Ishikawa (cell line): ENCODE measurements at regions not wholly inside any gene's neighbourhood (a gene's known extent, or its start where the extent isn't known, plus 50 kb on each side); places are given as distances from the start of the nearest gene placed in this dataset.

Experiments used
- CEBPB ChIP-seq: IDR thresholded peaks from 2 replicates; pipeline ENCODE4 v1.6.1; 2012
- CREB1 ChIP-seq: IDR thresholded peaks from 2 replicates; pipeline ENCODE4 v1.6.1; 2012; ENCODE audit warnings: low read depth
- EGR1 ChIP-seq: IDR thresholded peaks from 2 replicates; pipeline ENCODE4 v1.6.1; 2012
- EP300 ChIP-seq: IDR thresholded peaks from 2 replicates; pipeline ENCODE4 v1.6.1; 2012; ENCODE audit warnings: borderline replicate concordance
- FOXM1 ChIP-seq: IDR thresholded peaks from 2 replicates; pipeline ENCODE4 v1.6.1; 2012; ENCODE audit warnings: low read depth, borderline replicate concordance
- NFIC ChIP-seq: IDR thresholded peaks from 2 replicates; pipeline ENCODE4 v1.6.1; 2012
- RAD21 ChIP-seq: IDR thresholded peaks from 2 replicates; pipeline ENCODE4 v1.6.1; 2012; ENCODE audit warnings: low read depth
- TAF1 ChIP-seq: IDR thresholded peaks from 2 replicates; pipeline ENCODE4 v1.6.1; 2012; ENCODE audit warnings: low read depth, mild to moderate bottlenecking
- TCF12 ChIP-seq: IDR thresholded peaks from 2 replicates; pipeline ENCODE4 v1.6.1; 2012; ENCODE audit warnings: low read depth
- TEAD4 ChIP-seq: IDR thresholded peaks from 2 replicates; pipeline ENCODE4 v1.6.1; 2012
- YY1 ChIP-seq: IDR thresholded peaks from 2 replicates; pipeline ENCODE4 v1.6.1; 2012; ENCODE audit warnings: low read depth
- ZBTB7A ChIP-seq: IDR thresholded peaks from 2 replicates; pipeline ENCODE4 v1.6.1; 2012; ENCODE audit warnings: low read depth
- TF ChIP-seq, protein P1 (sequence below): IDR thresholded peaks from 2 replicates; pipeline ENCODE4 v1.6.1; 2012
- TF ChIP-seq, protein P2 (sequence below): IDR thresholded peaks from 2 replicates; pipeline ENCODE4 v1.6.1; 2012; ENCODE audit warnings: low read depth, mild to moderate bottlenecking
- TF ChIP-seq, protein P3 (sequence below): IDR thresholded peaks from 2 replicates; pipeline ENCODE4 v1.6.1; 2012

DNA sequence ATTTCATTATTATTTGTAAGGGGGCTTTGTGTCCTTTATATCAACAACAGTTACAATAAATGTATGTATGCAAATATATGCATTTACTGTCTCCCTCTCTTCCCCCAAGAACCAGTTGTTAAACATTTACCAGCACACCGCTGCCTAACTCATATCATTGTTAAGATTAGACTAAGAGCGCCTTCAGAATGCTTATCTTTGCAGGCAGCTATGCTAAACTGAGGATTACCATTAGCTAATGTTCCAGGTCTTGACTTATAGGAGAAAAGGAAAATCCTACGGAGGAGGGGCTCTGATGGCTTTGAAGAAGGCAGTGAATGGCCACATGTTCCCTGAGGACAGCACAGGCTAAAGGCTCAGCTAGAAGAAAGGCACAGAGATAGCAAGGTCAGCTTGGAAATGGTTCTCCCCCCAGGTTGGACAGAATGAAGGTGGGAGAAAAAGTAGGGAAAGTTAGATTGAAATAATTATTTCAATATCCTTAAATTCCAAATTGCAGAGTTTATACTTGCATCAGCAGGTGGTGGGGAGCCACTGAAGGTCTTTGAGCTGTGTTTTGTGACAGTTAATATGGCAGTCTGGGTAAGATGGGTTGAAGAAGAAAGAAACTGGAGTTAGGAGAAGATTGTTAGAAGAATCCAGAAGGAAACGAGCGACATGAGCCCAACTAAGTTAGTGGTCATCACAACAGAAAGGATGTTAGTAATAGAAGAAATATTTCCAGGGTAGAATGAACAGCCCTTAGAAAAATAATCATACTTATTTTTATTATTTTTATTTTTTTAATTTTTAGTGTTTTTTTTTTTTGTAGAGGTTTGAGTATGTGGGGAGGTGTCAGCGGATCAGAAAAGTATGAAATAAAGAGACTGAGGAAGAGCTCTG, 87.0 kb upstream of the MAF start:
- no peak for TF ChIP-seq FOXM1
- no peak for TF ChIP-seq RAD21
- TF ChIP-seq EP300: no peak
- TF ChIP-seq TAF1: no peak
- TF ChIP-seq YY1: no peak
- TF ChIP-seq TEAD4: no peak
- TF ChIP-seq EGR1: no peak
- no peak for TF ChIP-seq ZBTB7A
- TF ChIP-seq, protein P1, sequence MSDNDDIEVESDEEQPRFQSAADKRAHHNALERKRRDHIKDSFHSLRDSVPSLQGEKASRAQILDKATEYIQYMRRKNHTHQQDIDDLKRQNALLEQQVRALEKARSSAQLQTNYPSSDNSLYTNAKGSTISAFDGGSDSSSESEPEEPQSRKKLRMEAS: no peak
- TF ChIP-seq, protein P2, sequence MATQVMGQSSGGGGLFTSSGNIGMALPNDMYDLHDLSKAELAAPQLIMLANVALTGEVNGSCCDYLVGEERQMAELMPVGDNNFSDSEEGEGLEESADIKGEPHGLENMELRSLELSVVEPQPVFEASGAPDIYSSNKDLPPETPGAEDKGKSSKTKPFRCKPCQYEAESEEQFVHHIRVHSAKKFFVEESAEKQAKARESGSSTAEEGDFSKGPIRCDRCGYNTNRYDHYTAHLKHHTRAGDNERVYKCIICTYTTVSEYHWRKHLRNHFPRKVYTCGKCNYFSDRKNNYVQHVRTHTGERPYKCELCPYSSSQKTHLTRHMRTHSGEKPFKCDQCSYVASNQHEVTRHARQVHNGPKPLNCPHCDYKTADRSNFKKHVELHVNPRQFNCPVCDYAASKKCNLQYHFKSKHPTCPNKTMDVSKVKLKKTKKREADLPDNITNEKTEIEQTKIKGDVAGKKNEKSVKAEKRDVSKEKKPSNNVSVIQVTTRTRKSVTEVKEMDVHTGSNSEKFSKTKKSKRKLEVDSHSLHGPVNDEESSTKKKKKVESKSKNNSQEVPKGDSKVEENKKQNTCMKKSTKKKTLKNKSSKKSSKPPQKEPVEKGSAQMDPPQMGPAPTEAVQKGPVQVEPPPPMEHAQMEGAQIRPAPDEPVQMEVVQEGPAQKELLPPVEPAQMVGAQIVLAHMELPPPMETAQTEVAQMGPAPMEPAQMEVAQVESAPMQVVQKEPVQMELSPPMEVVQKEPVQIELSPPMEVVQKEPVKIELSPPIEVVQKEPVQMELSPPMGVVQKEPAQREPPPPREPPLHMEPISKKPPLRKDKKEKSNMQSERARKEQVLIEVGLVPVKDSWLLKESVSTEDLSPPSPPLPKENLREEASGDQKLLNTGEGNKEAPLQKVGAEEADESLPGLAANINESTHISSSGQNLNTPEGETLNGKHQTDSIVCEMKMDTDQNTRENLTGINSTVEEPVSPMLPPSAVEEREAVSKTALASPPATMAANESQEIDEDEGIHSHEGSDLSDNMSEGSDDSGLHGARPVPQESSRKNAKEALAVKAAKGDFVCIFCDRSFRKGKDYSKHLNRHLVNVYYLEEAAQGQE: no peak
- no peak for TF ChIP-seq TCF12
- TF ChIP-seq CEBPB: no peak
- TF ChIP-seq NFIC: no peak
- TF ChIP-seq, protein P3, sequence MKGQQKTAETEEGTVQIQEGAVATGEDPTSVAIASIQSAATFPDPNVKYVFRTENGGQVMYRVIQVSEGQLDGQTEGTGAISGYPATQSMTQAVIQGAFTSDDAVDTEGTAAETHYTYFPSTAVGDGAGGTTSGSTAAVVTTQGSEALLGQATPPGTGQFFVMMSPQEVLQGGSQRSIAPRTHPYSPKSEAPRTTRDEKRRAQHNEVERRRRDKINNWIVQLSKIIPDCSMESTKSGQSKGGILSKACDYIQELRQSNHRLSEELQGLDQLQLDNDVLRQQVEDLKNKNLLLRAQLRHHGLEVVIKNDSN: no peak
- no peak for TF ChIP-seq CREB1

DNA sequence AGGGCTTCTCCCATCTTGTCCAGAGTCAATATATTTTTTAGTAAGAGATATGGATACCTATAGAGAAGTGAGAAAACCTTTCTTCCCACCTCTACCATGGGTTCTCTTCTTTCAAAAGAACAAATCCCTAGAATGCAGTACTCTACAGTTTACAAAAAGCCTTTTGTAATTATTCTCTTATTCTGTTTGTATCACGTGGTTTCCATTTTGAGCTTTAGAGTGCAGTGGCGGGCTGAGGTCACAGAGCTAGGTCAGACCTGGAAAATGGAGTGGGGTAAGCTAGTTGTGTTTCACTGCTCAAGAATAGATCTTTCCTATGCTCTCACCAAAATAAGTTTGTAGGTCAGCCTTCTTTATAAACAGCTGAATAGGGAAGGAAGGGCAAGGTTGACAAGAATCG, 85.3 kb upstream of the MAF start:
- TF ChIP-seq CREB1: no peak
- no peak for TF ChIP-seq CEBPB
- no peak for TF ChIP-seq RAD21
- no peak for TF ChIP-seq TEAD4
- TF ChIP-seq FOXM1: no peak
- TF ChIP-seq, protein P1: no peak

DNA sequence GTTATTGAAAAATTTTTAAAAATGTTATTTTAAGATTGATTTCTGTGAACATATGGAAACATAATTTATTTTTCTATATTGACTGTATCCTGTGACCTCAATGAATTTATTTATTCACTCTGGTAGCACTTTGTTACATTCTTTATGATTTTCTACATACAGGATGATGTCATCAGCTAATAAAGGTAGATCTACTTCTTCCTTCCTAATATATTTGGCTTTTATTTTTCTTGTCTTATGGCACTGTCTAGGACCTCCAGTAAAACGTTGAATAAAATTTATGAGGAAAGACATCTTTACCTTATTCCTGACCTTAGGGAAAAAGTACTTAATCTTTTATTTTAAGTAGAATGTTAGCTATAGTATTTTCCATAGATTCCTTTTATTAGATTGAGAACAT, 78.8 kb upstream of the MAF start:
- no peak for TF ChIP-seq NFIC
- TF ChIP-seq TEAD4: no peak
- no peak for TF ChIP-seq ZBTB7A
- no peak for TF ChIP-seq FOXM1
- no peak for TF ChIP-seq TCF12
- TF ChIP-seq CREB1: no peak
- no peak for TF ChIP-seq CEBPB
- no peak for TF ChIP-seq TAF1
- TF ChIP-seq YY1: no peak
- TF ChIP-seq, protein P2: no peak

- TF ChIP-seq RAD21 (no peak), ZBTB7A (no peak), NFIC (no peak), TEAD4 (no peak), YY1 (no peak), TCF12 (no peak)
- TF ChIP-seq, protein P2: no peak
- TF ChIP-seq, protein P1: no peak
Measured at GRCh38 chr16:79677799-79678530, 77.4 kb upstream of the MAF start.
